HG03520 (cell line): ENCODE measurements at regions not wholly inside any gene's neighbourhood (a gene's known extent, or its start where the extent isn't known, plus 50 kb on each side); places are given as distances from the start of the nearest gene placed in this dataset.
"Not testable (repeated sequence)": the region's sequence is repeated elsewhere in the genome, so short reads cannot be mapped to it uniquely, and the experiment has no call there.

ENCODE experiments used
- ATAC-seq: cut with Tn5 transposase; IDR thresholded peaks from one replicate; pipeline ENCODE4 v1.9.1; 2021; ENCODE audit warnings: mild to moderate bottlenecking, moderate library complexity; ENCODE audit not compliant: unreplicated experiment

DNA sequence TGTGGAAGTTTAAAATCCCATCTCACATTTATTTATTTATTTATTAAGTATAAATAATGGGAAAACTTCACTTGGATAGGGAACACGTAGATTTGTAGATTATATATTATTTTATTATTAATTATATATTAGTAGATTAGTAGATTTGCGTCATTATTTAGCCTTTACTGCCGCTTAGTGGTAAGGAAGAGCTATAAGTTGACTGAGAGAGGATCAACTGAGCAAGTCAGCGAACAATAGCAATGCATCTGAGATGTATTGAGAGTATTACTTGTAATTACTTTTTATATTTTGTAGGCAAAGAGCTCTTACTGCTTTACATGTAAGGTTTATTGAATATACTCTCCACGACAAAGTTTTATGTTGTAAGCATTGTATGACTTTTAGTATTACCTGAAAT lies 244.5 kb upstream of the ANKRD30A start:
- no peak for ATAC-seq

DNA sequence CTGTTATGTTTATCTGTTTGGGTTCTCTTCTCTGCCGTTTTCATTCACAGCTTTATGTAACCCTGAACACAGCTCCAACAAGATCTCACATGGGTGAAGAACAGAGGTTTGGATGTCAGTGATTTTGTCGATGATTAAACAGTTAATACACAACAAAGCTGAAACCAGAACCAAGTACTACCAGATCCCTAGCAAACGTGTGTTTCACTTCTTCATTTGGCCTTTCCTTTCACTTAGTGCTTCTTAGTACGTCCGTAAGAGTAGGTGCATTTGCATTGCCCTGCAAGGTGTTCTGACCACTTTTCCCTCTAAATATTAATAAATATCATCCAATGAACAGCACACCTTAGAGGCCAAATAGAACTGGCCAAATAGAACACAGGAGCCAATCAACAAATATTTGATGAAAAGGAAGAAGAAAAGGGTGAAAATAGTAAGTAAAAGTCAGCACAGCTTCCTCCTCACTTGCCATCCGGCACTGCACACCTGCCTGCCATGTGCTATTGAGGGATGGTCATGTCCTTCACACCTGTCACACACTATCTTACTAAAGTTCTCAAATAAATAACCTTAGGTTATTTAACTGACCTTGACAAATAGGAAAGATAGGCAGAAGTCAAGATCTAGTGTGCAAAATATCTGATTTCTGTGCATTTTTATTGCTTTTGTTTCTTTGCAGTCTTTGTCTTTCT lies 252.6 kb upstream of the ANKRD30A start:
- ATAC-seq = no peak

DNA sequence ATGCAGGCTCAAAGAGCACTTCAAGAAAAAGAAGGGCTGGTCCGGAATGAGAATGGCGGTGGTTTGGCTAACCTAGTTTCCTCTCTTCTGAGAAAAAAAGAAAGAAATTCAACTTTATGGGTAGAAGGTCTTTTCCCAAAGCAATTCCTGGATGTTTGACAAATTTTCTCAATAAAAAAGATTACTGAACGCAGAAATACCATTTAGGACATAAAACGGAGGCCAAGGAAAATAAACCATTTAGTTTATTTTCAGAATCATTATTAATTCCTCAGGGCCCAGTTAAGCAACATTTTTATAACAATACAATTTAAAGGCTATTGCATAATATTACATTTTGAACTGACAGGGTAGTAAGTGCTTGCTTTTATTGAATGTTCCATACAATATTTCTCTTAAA lies 284.6 kb upstream of the ANKRD30A start:
- ATAC-seq = no peak

DNA sequence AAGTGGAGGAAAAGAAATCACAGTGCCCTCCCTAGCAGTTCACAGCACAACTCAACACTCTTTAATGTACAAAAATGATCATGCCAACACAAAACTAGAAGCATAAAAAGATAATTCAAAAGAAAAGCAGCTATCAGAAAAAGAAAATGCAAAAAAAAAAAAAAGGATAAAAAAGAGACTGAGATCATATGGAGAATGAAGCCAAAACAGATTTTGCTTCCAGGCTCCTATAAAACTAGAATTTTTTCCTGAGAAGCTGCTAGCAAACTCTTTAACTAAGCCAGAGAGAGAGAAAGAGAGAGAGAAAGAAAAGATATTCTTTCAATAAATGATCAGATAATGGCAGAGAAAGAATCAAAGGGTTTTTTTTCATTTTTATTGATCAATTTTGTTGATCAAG lies 288.0 kb upstream of the ANKRD30A start:
- no peak for ATAC-seq

DNA sequence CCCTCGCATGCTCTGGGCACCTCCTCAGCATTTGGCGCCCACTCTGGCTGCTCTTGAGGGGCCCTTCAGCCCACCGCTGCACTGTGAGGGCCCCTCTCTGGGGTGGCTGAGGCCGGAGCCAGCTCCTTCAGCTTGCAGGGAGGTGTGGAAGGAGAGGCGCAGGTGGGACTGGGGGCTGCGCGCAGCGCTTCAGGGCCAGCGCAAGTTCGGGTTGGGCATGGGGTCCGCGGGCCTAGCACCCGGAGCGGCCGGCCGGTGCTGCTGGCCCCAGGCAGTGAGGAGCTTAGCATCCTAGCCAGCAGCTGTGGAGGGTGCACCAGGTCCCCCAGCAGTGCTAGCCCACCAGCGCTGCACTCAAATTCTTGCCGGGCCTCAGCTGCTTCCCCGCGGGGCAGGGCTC lies 305.6 kb upstream of the ANKRD30A start:
- ATAC-seq = no peak

DNA sequence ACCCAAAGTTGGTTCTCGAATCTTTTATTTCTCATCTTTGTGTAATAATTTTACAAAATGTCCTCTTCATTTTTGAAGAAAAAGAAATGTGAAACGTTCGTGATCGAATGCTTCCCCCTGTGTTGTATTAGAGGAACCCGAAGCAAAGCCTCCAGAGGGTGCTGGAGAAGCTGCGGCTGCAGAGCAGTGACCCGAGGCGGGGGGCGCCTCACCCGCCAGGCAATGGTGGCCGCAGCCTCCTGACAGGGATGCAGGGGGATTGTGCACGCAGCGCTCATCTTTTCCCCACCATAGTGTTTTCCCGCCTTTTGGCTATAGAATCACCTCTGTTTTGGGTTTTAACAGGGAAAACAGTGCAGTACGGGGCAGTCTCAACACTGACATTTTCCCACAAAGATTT lies 307.5 kb upstream of the ANKRD30A start:
- ATAC-seq = no peak

DNA sequence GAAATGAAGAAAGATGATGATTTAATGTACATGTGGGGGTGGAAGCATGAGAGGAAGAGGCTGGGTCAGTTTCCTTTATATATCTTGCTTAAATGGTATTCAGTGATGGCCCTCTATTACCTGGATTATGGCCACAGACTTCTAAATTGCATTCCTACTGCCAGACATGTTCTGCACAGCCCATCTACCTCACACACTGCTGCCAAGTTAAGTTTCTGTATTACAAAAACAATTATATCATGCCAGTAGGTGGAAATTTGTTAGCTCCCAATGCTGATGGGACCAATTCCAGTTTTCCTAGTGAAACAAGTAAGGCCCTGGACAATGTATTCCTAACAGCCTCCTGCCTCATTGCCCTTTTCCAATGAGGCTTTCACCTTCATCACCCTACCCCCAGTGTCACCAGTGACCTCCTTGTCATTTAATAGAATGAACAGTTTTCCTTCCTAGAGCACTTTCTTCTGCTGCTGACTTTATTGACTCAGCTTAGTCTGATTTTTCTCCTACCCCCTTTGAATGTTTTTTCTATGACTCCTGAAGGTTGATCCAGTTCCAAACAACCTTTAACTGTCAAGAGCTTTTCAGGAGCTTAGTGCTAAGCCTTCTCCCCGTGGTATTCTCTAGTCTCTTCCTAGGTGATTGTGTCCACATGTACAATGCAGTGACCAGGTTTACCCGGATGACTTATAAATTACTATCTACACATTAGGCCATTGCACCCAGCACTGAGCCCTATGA lies 316.6 kb upstream of the ANKRD30A start:
- no peak for ATAC-seq

DNA sequence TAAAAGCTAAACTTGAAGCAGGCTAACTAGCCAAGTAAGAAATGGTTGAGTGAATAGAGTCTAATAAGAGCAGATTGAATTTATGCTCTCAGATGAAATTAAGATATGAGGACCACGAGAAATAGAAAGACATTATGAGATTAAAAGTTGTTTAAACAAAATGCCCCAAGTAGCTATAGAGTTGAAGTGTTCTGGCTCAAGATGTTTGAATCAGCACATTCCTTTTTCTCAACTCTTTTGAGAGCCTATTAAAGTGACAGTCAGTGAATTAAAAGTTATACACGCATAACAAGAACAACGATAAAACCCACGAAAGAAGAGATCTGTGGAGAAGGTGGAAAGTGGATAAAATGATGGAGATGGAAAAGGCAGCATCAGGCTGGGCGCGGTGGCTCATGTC lies 322.2 kb upstream of the ANKRD30A start:
- ATAC-seq = no peak

DNA sequence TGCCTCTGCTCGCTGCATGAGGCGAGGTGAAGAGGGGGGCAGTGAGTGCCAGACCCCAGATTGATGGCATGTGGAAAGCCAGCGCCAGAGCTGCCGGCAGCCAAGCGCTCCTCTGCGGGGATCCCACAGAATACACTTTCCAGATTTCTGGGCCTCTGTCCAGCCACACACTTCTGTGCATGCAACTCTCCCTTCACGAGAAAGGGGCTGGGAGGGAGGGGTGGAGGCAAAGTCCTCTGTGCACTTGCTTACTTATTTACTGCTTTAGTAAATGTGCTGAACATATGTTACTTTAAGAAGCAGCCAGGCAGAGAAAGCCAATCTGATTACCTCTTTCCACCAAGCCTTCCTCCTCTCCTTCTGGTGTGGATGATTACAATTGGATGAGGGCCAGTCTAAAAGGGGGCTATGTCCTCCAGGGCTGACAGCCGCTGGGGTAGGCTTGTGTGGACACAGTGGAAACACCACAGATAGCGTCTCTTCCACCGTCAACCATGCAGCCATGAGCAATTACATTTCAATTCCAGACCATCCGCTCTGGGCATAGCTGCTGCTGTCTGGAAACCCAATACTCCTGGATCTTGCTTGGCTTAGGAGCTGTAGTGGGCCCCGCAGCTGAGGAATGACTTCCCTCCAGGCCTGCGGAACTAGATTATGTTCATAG lies 322.8 kb upstream of the ANKRD30A start:
- ATAC-seq = no peak

DNA sequence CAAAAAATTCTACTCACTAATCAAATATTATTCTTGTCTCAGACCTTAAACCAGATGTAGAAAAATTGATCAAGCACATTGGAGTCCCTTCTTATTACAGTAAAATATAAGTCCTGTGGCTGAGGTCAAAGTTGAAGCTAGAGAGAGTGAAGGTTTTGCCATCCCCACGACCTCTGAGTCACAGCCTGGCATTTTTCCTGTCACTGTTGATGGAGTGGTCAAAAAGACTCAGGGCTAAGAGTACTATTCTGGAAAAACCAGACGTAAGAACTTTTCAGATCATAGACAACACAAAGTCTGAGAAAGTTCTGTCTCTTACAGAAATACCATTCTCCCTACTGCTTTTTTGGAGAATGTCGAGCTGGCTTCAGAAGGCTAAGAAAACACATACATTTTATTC lies 323.7 kb upstream of the ANKRD30A start:
- no peak for ATAC-seq

DNA sequence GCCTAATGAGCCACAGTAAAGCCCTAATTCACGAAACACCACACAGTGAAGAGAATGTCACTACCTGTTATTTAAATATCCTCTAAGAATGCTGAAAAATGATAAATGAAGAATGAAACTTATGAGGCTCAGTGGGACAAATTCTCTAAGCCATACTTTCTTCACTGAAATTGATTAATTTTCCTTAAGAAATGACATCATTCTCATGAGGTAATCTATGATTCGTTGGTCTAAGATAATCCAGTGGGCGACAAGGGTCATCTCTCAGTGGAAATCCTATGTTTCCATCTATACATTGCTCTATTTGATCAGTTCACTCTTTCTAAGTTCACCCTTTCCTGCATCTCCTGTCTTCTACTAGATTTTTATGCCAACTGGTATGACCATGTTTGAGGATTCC lies 330.4 kb upstream of the ANKRD30A start:
- ATAC-seq = no peak

DNA sequence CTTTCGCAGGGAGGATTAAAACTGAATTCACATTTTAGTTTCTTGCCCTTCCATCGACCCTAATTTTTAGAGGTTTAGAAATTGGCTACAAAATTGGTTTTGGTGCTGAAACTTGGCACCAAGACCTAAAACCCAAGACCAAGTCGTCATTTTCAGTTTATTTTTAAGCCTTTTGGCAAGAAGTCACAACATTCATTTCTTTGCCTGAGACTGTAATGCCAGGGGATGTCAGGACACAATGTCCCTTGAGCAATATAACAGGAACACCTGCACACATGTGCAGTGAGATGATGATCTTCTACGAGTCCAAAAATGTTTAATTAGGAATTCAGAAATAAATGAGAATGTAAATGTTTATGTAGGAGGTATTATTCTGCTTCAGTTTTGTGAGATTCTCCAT lies 335.4 kb upstream of the ANKRD30A start:
- ATAC-seq = no peak

DNA sequence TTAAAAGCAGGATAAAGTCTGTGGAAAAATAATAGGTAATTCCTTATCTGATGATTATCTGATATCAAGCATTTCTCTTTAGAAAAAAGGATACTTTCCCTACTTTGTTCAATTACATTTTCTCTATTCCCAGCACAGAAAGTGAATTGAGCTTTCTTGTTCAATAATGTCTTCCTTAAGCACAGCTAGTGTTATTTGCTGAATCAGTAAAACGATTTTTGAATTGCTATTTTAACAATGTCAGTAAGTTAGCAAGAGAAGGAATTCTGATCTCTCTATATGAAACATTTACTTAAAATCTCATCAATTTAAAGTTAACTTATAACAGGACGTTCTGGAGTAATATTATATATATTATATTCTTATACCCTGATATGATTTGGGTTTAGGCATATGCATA lies 337.2 kb upstream of the ANKRD30A start:
- ATAC-seq = no peak

DNA sequence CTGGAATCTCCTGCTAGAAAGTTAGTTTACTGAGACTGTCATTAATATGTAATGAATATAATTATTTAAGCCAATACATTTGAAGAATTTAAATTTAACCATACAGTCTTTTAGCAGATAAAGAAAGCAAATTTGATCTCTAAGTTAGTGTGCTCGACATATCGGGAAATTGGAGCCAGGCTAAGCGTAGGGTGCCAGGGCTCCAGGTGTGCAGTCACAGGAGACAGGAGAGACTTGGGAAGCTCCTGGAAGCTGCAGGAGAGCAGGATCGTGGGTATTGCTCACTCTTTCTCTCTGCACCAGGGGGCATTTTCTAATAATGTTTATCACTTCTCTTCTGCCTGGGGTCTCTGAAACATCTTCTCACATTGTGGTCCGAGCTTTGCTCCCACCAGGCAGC lies 342.0 kb upstream of the ANKRD30A start:
- ATAC-seq = no peak

DNA sequence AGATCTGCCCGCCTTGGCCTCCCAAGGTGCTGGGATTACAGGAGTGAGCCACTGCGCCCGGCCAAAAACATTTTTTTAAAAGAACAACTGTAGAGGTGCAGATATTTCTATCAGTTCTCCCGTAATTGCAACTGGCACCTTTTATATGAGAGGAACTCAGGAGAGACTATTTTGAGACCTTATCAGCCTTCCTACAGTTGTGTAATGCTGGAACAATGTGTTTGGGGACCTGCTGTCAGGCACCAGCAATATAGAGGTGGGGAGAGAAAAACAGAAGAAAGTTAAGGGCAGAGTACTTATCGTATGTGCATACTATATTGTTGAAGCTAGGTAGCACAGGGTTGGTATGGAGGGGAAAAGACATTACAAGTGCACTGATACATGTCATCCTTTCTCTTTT lies 343.8 kb upstream of the ANKRD30A start:
- ATAC-seq = no peak

DNA sequence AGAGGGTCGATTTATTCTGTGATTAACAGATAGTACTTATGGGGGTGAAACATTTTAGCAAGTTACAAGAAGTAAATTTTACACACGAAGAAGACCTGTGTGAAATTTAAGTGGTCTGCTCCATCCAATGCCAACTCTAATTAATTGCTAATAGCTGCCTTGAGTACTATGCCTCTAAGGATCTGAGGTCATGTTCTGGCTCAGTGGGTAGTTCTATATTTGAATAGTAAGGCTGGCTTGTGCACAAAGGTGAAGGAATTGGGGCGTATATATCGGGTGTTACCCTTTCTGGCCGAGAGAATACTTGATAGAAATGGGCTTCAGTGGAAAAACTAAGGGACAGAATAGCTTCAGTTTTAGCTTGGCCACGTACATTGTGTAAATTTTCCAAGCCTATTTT lies 345.2 kb upstream of the ANKRD30A start:
- ATAC-seq = no peak

DNA sequence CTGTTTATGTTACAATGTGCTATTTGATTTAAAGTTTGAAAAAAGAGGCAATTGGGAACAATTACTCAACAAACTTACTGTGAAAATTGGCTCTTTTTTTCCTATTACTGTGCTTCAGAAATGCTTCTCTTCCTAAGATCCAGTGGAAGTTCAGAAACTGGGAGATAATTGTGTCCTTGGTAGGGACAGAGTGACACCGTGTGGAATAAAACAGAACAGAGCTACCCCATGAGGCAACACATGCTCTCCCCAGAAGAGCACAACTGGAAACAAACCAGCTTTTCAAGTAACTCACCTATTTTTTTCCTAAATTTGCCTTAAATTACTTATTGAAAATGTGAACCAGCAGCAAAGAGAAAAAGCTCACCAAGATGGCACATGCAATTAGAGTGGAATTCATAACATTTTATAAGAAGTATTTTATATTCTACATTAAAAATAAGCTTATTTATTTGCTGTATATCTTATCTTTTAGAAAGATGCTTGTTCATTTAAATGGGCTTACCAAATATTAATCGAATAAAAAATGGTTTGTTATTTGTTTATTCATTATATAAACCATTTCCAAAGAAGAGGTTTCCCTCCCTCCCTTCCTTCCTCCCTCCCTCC lies 346.1 kb upstream of the ANKRD30A start:
- no peak for ATAC-seq

DNA sequence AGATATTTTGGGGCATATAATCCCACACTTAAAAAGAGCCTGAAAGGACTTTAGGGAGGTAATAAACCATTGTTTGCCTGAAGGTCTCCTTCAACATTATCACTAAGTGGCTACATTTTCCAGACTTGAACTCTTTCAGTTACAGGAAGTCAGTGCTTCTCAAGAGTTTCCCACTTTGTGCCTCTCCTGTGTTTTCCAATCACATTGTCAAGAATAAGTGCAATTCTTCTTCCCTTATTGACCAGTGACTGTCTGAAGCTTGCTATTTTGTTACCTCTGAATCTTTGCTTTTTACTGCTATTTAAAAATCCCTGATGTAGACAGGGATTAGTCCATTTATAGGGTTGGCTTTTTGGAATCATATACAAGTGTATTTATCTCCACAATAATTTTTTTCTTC lies 346.7 kb upstream of the ANKRD30A start:
- ATAC-seq = no peak

DNA sequence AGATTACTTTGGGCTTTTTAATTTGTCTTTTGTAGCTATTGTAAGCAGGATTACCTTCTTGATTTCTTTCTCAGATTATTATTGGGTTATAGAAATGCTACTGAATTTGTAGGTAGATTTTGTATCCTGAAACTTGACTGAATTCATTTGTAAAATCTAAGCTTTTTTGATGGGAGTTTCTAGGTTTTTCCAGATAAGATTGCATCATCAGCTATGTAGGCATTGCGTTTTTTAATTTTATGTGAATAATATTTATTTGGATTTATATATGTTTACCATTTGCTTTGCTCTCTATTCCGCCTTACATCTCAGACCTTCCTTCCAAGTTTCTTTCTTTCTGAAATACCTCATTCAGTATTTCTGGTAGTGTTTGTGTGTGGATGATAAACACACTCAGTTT lies 351.7 kb upstream of the ANKRD30A start:
- no peak for ATAC-seq

DNA sequence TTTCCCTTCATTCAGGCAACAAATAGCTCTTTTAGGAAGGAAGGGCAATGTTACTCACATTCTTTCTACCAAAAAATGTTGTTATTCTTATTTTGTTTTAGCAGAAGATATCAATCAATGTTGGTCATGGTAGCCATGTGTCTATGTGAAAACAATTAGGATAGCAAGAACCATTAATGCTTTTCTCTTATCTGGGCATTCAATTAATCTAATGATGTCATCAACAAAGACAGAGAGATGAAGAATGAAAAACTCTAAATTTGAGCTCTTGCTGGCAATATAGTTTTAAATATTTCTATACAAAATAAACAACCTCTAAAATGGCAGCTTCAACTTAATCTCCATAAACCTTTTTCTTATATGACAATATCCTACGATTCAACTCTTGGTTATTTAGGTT lies 353.7 kb upstream of the ANKRD30A start:
- ATAC-seq = no peak

DNA sequence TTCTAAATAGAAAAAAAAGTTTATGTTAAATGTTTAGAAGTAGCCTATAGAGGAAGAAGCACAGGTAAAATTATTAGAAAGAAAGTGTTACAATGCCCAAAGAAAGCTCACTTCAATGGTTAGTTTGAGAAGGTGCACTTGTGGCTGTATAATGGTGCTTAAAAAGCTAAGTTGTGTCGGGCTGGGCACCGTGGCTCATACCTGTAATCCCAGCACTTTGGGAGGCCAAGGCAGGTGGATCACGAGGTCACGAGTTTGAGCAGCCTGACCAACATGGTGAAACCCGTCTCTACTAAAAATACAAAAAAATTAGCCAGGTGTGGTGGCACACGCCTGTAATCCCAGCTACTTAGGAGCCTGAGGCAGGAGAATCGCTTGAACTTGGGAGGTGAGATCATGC lies 355.7 kb upstream of the ANKRD30A start:
- not testable (repeated sequence) for ATAC-seq

DNA sequence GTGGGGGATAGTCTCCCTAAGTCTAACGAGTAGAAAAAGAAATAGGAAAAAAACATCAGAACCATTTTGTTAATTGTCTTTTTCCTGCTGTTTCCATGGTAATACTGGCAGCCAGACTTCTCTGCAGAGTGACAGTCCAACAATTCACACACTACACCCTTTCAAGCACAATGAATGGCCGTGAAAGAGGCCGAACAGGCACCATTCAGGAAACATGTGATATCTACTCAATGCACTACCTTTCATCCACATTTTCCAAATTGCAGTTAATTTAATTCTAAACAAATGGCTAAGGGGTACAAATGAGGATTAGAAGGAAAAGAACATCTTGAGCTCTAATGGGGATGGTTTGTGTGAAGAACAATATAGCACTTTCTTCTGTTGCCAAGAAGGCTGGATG lies 358.5 kb upstream of the ANKRD30A start:
- ATAC-seq = no peak
